ENCODE measurements at regions not wholly inside any gene's neighbourhood (a gene's known extent, or its start where the extent isn't known, plus 50 kb on each side); places are given as distances from the start of the nearest gene placed in this dataset.

- dilution Hi-C loops (cut with MboI; ENCODE audit: extremely low pct_ligation_motif_present, low sequenced_read_pairs) (no loop called here), intact Hi-C loops (cut with micrococcal nuclease) (no loop called here)
- DNase-seq (ENCODE audit: low read depth, low spot score) (no peak), FAIRE-seq (no peak)
- no peaks in the 10 kb centered on the region for H3K9me3 ChIP-seq (replicated peaks; ENCODE audit: control insufficient read depth, insufficient read depth, low read length)
- H3K27me3 ChIP-seq (ENCODE audit: control insufficient read depth in 2 of 2, insufficient read depth in 2 of 2, low read length in 2 of 2), result no peaks in the 10 kb centered on the region
- ChIA-PET POLR2A (no interaction called here), CTCF (no interaction called here)
- BruUV-seq (replicated peaks), result no TSS peak
- H3K9ac ChIP-seq (replicated peaks; ENCODE audit: extremely low read depth, insufficient read depth, low read length), result no peak overlapping the region
- no peak overlapping the region for H3K4me2 ChIP-seq (ENCODE audit: insufficient read depth, low read length)
- H2AFZ ChIP-seq (ENCODE audit: low read depth, low read length), result no peak overlapping the region
- no peak overlapping the region for H3K4me3 ChIP-seq (replicated peaks in 1 of 3; ENCODE audit: insufficient read depth in 1 of 3, low read depth in 1 of 3, low read length in 3 of 3)
- H3K79me2 ChIP-seq (ENCODE audit: control insufficient read depth, insufficient read depth, low read length), result no peaks in the 10 kb centered on the region
- H4K20me1 ChIP-seq (replicated peaks; ENCODE audit: control insufficient read depth, extremely low read depth, insufficient read depth, low read length), result no peaks in the 10 kb centered on the region
- TF ChIP-seq MAX (IDR thresholded peaks at IDR 0.05; ENCODE audit: insufficient read depth, insufficient read length) (no peak), EZH2 (IDR thresholded peaks at IDR 0.05; ENCODE audit: borderline replicate concordance, low read depth, low read length, severe bottlenecking) (no peak), POLR2A (IDR thresholded peaks at IDR 0.05; ENCODE audit: low read depth, low read length) (no peak), POLR2AphosphoS5 (IDR thresholded peaks at IDR 0.05; ENCODE audit: insufficient read depth, low read depth, low read length) (no peak), FOS (IDR thresholded peaks at IDR 0.05; ENCODE audit: borderline replicate concordance, insufficient read depth, low read length) (no peak), MYC (IDR thresholded peaks at IDR 0.05; ENCODE audit: low read depth, low read length) (no peak), CTCF (IDR thresholded peaks at IDR 0.05; ENCODE audit: extremely low read depth in 1 of 2, insufficient read depth in 1 of 2, low read depth in 1 of 2, low read length in 2 of 2) (no peak), JUN (IDR thresholded peaks at IDR 0.05; ENCODE audit: borderline replicate concordance, insufficient read depth, insufficient read length, low read depth) (no peak), GATA2 (IDR thresholded peaks at IDR 0.05; ENCODE audit: insufficient read depth, insufficient read length, low read depth, low read length) (no peak)
- no peaks in the 10 kb centered on the region for H3K36me3 ChIP-seq (ENCODE audit: control insufficient read depth in 2 of 2, extremely low read depth in 1 of 2, insufficient read depth in 2 of 2, low read length in 2 of 2)
- no peaks in the 10 kb centered on the region for H3K4me1 ChIP-seq (ENCODE audit: control insufficient read depth, extremely low read depth, insufficient read depth, low read length)
- H3K27ac ChIP-seq (ENCODE audit: insufficient read depth, low read depth, low read length), result no peak overlapping the region
- no peaks in the 10 kb centered on the region for H3K9me1 ChIP-seq (replicated peaks; ENCODE audit: control insufficient read depth, extremely low read depth, insufficient read depth, low read length)
These were observed 1157.6 kb upstream of the SEMA6A start for GRCh38 chr5:117732264-117732663.
